ENCODE measurements at regions not wholly inside any gene's neighbourhood (a gene's known extent, or its start where the extent isn't known, plus 50 kb on each side); places are given as distances from the start of the nearest gene placed in this dataset.
"Not testable (repeated sequence)": the region's sequence is repeated elsewhere in the genome, so short reads cannot be mapped to it uniquely, and the experiment has no call there.

DNA sequence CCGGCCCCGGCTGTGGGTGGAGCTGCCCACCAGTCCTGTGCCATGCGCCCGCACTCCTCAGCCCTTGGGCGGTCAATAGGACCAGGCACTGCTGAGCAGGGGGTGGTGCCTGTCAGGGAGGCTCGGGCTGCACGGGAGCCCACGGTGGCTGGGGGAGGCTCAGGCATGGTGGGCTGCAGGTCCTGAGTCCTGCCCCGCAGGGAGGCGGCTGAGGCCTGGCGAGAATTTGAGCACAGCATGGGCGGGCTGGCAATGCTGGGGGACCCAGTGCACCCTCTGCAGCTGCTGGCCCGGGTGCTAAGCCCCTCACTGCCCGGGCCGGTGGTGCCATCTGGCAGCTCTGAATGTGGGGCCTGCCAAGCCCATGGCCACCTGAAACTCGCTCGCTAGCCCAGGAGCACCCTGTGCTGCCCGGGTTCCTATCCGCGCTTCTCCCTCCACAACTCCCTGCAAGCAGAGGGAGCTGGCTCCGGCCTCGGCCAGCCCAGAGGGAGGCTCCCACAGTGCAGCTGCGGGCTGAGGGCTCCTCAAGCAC is 1371.1 kb downstream of the FSCB start:
- DNase-seq (ENCODE audit: low read depth, low spot score) = no peak
- Mint-ChIP-seq H3K9me3 (peaks cover 3% of the 10 kb centered on the region), H3K36me3 (ENCODE audit: low read depth) (no peaks in the 10 kb centered on the region), H3K4me1 (no peaks in the 10 kb centered on the region), H3K27me3 (ENCODE audit: low read depth) (no peaks in the 10 kb centered on the region), H3K27ac (ENCODE audit: unreplicated experiment) (no peak overlapping the region), H3K4me3 (no peak overlapping the region)
- TF ChIP-seq, protein P1, sequence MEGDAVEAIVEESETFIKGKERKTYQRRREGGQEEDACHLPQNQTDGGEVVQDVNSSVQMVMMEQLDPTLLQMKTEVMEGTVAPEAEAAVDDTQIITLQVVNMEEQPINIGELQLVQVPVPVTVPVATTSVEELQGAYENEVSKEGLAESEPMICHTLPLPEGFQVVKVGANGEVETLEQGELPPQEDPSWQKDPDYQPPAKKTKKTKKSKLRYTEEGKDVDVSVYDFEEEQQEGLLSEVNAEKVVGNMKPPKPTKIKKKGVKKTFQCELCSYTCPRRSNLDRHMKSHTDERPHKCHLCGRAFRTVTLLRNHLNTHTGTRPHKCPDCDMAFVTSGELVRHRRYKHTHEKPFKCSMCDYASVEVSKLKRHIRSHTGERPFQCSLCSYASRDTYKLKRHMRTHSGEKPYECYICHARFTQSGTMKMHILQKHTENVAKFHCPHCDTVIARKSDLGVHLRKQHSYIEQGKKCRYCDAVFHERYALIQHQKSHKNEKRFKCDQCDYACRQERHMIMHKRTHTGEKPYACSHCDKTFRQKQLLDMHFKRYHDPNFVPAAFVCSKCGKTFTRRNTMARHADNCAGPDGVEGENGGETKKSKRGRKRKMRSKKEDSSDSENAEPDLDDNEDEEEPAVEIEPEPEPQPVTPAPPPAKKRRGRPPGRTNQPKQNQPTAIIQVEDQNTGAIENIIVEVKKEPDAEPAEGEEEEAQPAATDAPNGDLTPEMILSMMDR (conservative IDR thresholded peaks at IDR 0.05) = no peak

DNA sequence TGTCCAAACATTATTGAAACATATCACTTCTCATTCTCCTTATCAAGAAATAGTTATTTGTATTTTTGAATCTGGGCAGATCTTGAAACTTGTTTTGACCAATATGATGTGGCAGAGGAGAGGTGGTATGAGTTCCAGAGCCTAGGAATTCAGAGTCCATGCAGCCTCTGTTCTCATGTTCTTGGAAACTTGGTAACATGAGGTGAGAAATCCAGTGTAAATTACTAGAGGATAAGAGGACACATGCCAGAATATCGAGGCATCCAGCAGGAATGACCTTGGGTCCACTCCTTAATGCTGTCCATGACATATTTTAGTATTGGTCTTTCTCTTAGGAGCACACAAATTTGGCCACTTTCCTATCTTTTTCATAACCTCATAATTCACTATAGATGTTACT is 1374.6 kb downstream of the FSCB start:
- Mint-ChIP-seq H3K36me3 (ENCODE audit: low read depth) (no peaks in the 10 kb centered on the region), H3K27ac (ENCODE audit: unreplicated experiment) (no peak overlapping the region), H3K27me3 (ENCODE audit: low read depth) (no peaks in the 10 kb centered on the region), H3K9me3 (peaks cover 4% of the 10 kb centered on the region), H3K4me1 (no peaks in the 10 kb centered on the region), H3K4me3 (no peak overlapping the region)
- TF ChIP-seq, protein P1 (conservative IDR thresholded peaks at IDR 0.05) = no peak
- no peak for DNase-seq (ENCODE audit: low read depth, low spot score)

DNA sequence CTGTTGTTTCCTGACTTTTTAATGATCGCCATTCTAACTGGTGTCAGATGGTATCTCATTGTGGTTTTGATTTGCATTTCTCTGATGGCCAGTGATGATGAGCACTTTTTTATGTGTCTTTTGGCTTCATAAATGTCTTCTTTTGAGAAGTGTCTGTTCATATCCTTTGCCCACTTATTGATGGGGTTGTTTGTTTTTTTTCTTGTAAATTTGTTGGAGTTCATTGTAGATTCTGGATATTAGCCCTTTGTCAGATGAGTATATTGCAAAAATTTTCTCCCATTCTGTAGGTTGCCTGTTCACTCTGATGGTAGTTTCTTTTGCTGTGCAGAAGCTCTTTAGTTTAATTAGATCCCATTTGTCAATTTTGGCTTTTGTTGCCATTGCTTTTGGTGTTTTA is 1378.7 kb downstream of the FSCB start:
- H3K9me3 Mint-ChIP-seq; H3K27ac Mint-ChIP-seq (ENCODE audit: unreplicated experiment); H3K4me3 Mint-ChIP-seq; DNase-seq (ENCODE audit: low read depth, low spot score); H3K27me3 Mint-ChIP-seq (ENCODE audit: low read depth); H3K4me1 Mint-ChIP-seq; H3K36me3 Mint-ChIP-seq (ENCODE audit: low read depth): not testable (repeated sequence)

DNA sequence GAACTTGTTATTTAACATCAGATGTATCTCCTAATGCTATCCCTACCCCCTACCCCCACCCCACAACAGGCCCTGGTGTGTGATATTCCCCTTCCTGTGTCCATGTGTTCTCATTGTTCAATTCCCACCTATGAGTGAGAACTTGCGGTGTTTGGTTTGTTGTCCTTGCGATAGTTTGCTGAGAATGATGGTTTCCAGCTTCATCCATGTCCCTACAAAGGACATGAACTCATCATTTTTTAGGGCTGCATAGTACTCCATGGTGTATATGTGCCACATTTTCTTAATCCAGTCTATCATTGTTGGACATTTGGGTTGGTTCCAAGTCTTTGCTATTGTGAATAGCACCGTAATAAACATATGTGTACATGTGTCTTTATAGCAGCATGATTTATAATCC is 1379.2 kb downstream of the FSCB start:
- not testable (repeated sequence) for DNase-seq (ENCODE audit: low read depth, low spot score); H3K9me3 Mint-ChIP-seq; H3K27me3 Mint-ChIP-seq (ENCODE audit: low read depth); H3K4me1 Mint-ChIP-seq; H3K4me3 Mint-ChIP-seq; H3K27ac Mint-ChIP-seq (ENCODE audit: unreplicated experiment); H3K36me3 Mint-ChIP-seq (ENCODE audit: low read depth)

DNA sequence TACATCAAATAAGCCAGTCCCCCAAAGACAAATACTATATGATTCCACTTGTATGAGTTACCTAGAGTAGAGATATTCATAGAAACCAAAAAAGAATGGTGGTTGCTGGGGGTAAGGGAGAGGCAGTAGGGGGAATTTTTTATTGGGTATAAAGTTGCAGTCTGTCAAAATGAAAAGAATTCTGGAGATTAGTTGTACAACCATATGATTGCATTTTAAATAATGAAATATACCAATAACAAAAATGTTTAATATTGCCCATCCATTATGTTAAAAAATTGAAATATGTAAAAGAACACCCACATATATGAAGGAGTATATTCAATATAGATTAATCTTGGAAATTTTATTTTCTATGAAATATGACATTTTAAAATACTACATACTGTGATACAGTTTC is 1383.5 kb downstream of the FSCB start:
- Mint-ChIP-seq H3K27ac (ENCODE audit: unreplicated experiment) (no peak overlapping the region), H3K9me3 (peaks cover 7% of the 10 kb centered on the region), H3K27me3 (ENCODE audit: low read depth) (no peaks in the 10 kb centered on the region), H3K4me3 (no peak overlapping the region), H3K36me3 (ENCODE audit: low read depth) (peaks cover 7% of the 10 kb centered on the region), H3K4me1 (no peaks in the 10 kb centered on the region)
- no peak for DNase-seq (ENCODE audit: low read depth, low spot score)
- TF ChIP-seq, protein P1 (conservative IDR thresholded peaks at IDR 0.05) = no peak

DNA sequence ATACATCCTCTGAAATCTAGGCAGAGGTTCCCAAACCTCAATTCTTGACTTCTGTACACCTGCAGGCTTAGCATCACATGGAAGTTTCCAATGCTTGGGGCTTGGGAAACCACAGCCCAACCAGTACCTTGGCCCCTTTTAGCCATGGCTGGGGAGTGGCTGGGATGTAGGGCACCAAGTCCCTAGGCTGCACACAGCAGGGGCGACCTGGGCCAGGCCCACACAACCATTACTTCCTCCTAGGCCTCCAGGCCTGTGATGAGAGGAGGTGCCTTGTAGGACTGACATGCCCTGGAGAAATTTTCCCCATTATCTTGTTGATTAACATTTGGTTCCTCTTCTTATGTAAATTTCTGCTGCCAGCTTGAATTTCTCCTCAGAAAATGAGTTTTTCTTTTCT is 1387.4 kb downstream of the FSCB start:
- TF ChIP-seq, protein P1 (conservative IDR thresholded peaks at IDR 0.05) = no peak
- Mint-ChIP-seq H3K4me3 (no peak overlapping the region), H3K27me3 (ENCODE audit: low read depth) (no peaks in the 10 kb centered on the region)

DNA sequence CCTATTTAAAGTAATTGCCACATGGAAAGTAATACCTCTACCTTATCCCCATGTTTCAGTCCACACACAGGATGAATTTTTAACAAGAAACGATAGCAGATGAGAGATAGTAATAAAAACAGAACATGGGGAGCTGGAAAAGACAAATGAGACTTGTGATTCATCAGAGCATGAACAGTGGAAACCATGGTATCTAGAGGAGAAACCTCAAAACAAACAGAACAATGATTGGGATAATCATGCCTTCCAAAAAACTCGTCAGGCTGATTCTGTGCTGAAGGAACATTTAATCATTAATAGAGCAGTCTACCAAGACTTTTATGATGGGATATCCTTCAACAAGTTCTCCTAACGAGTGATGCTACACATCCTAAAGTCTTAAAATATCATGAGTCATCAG is 1390.7 kb downstream of the FSCB start:
- Mint-ChIP-seq H3K4me1 (no peaks in the 10 kb centered on the region), H3K27ac (ENCODE audit: unreplicated experiment) (no peak overlapping the region), H3K36me3 (ENCODE audit: low read depth) (peaks cover 7% of the 10 kb centered on the region), H3K9me3 (peaks cover 7% of the 10 kb centered on the region), H3K27me3 (ENCODE audit: low read depth) (no peaks in the 10 kb centered on the region), H3K4me3 (no peak overlapping the region)
- DNase-seq (ENCODE audit: low read depth, low spot score) = no peak
- TF ChIP-seq, protein P1 (conservative IDR thresholded peaks at IDR 0.05) = no peak

More for the DNA sequence above, 1387.4 kb downstream of the FSCB start:
- Mint-ChIP-seq H3K27ac (ENCODE audit: unreplicated experiment) (no peak overlapping the region), H3K36me3 (ENCODE audit: low read depth) (peaks cover 7% of the 10 kb centered on the region), H3K4me1 (no peaks in the 10 kb centered on the region), H3K9me3 (peaks cover 7% of the 10 kb centered on the region)
- DNase-seq (ENCODE audit: low read depth, low spot score) = no peak

Measured in neural crest cell (in vitro differentiated cells).